GM10266 (cell line): ENCODE measurements at regions not wholly inside any gene's neighbourhood (a gene's known extent, or its start where the extent isn't known, plus 50 kb on each side); places are given as distances from the start of the nearest gene placed in this dataset.

ENCODE experiments used
- DNase-seq: peaks from one replicate; pipeline ENCODE4 v3.0.0; 2012; ENCODE audit errors: extremely low spot score
- CTCF ChIP-seq: IDR thresholded peaks from 2 replicates; pipeline ENCODE4 v1.5.1; 2012; ENCODE audit warnings: mild to moderate bottlenecking, low read depth; ENCODE audit not compliant: control insufficient read depth, insufficient read depth; ENCODE audit errors: missing control alignments

DNA sequence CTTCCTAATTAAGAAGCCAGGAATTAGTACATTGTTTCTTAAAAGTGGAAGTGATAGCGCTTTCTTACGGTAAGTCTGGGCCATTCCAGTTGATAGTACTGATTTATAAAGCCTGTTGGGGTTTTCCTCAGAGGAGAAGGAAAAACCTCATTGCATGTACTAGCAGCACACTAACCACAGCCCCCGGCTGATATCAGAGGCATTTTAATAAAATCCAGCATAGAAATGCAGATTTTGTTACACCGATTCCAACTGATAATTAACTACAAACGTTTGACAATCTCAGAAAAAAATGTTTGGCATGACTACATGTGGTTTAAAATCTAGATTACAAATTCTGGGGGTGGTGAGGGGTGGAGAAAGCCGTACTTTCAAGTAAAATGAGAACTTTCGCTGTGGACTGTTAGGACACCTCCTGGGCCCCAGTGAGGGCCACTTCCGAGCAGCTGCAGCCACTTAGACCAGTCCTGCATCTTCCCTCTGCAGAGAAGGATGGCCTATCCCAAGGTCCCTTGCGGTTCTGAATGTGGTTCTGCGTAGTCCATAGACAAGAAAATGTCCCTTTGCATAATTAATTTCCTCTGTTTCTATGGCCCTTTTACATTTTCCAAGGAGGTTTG is 374.4 kb downstream of the NUAK1 start:
- no peak for TF ChIP-seq CTCF
- DNase-seq: no peak

- no peak for TF ChIP-seq CTCF
- no peak for DNase-seq
Measured at GRCh38 chr12:105765053-105766014, 373.4 kb downstream of the NUAK1 start.

GRCh38 chr12:105766029-105766428 is 372.7 kb downstream of the NUAK1 start:
- TF ChIP-seq CTCF: no peak
- DNase-seq: no peak

- DNase-seq: no peak
- TF ChIP-seq CTCF: no peak
Measured at GRCh38 chr12:105769486-105769885, 369.3 kb downstream of the NUAK1 start.

- TF ChIP-seq CTCF: no peak
- no peak for DNase-seq
Measured at GRCh38 chr12:105773471-105773870, 365.3 kb downstream of the NUAK1 start.

GRCh38 chr12:105774037-105774436 is 364.7 kb downstream of the NUAK1 start:
- TF ChIP-seq CTCF: no peak
- DNase-seq: no peak

DNA sequence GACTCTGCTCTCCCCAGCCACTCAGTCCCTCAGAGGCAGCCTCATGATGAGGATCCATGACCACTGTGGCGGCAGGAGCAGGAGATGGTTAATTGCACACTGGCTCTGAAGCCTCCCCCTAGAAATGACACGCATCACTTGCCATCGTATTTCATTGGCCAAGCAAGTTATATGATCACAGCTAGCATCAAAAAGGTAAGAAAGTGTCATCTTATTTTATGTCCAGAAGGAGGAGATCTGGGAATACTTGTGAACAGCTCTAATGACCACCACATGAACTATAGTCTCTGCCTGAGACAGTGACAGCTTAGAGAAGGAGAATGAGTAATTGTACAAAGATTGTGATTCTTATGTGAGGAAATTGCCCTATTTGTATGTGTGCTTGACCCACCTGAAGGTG is 363.4 kb downstream of the NUAK1 start:
- no peak for TF ChIP-seq CTCF
- no peak for DNase-seq
